GM12891 (cell line): ENCODE measurements at regions not wholly inside any gene's neighbourhood (a gene's known extent, or its start where the extent isn't known, plus 50 kb on each side); places are given as distances from the start of the nearest gene placed in this dataset.

Experiments
- POLR2A ChIP-seq: IDR thresholded peaks from 2 replicates; pipeline ENCODE4 v1.6.1; 2011; ENCODE audit warnings: low read depth, low read length, control low read depth
- TAF1 ChIP-seq: IDR thresholded peaks from 2 replicates; pipeline ENCODE4 v1.6.1; 2011; ENCODE audit warnings: low read depth, low read length, control low read depth

DNA sequence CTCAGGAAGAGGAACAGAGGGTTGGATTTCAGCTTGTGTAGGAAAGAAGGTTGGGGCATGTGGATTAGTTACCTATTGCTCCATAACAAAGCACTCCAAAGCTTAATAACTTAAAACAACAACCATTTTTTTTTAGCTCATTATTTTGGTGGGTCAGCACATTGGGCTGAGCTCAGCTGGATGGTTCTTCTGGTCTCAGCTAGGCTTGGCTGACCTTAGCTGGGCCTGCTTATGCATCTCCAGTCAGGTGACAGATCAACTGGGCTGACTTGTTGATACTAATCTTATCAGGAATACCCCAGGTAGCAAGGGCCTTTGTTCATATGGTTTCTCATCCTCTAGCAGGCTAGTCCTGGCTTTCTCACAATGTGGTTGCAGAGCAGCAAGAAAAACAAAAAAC lies 106.4 kb downstream of the C11orf91 start:
- TF ChIP-seq TAF1 (no peak), POLR2A (no peak)
